NCI-H69 (cell line): ENCODE measurements at regions not wholly inside any gene's neighbourhood (a gene's known extent, or its start where the extent isn't known, plus 50 kb on each side); places are given as distances from the start of the nearest gene placed in this dataset.

Experiments used
- DNase-seq: peaks from one replicate; lab custom pipeline; 2025; lab: John Stamatoyannopoulos, UW

DNA sequence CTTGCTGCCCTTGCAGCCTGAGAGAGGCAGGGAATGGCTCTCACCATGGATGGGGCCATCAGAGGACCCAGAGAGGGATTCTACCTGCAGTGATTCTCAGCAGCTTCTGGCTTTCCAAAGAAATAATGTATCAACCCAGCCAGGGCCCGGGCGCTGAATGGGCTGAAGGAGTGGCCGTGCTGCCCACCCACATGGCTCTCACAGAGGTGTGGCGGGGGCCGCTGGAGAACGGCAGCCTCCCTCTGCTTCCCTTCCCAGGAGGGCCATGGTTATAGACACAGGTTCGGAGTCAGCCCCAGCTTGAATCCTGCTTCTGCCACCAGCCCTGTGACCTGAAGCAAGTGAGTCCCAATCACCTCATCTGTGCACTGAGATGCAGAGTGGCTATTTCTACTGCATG, 82.7 kb downstream of the THAP12 start:
- no peak for DNase-seq

DNA sequence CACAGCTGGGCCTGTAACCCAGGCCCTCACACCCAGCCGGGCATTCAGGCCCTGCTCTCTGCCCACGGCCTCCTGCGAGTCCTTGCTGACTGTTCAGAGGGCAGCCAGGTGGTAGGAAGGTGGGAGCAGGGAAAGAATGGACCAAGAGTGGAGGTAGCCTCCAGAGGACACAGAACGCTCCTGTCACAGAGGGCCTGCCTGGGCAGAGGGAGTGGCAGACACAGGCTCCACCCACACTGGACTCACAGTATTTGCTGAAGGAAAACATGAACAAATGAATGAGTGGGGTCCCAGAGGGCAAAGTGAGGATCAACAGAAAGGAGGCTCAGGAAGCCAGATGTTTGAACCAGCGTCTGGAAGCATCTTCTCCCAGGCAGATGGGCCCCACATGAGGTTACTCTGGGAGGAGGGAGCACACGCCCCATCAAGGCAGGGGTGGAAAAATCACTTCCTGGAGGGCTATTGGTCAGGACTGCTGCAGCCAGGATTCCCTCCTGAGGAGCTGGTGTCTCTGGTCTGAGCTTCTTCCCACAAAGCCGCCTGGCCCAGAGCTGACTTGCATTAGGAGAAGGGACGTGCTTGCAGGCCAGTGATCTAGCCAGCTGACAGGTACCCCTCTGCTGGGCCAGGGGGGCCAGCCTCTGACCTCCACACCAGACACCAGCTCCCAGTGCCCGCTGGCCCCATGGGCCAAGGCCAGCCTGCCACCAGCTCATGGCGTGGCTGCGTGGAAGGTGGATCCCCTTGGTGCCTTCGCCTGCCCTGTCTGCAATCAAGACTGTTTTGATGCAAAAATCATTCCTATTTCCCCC, 84.0 kb downstream of the THAP12 start:
- DNase-seq = peak; percentile 74

DNA sequence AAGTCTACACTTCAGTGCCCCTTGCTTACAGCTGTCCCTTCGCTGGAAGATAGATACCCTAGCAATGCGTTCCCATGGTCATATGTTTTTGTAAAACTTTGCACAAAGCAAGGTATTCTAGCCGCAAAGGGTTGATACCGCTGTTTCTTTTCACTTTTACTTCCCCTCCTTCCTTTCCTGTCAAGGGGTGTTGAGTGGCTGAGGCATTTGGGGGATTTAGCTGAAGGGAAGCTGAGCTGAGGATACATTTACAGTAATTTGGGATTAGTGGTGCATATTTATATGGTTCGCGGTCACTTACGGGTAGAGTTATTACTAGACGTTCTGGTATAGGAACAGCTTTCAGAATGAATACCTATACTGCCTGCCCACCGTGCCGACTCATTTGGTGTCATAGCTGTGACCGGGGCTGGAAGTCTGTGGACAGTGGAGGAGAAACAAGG, 86.9 kb upstream of the WNT11 start:
- DNase-seq = no peak

DNA sequence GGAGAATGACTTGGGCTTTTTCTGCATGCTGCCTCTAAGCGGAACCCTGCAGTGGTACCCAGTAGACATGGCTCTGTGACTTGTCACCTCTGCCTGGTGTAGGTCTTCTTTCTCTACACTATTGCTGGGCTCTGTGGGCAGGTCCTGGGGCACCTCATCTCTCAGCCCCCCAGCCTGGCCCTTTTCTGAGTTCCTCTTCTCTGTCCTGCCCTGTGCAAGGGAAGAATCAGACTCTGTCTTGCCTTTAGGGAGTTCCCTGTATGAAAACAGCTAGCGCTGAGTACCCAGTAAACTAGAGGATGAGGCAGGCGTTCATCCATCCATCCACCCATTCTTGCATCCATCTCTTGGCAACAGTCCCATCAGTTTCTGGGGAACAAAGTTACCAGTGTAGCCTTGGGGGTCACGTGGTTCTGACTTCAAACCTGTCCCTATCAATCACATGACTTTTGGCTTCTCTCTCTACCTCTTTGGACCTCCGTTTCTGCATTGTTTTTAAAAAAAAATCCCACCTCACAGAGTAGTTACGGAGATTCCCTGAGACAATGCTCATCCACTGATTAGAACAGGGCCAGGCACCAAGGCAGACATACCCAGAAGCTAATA, 86.4 kb upstream of the WNT11 start:
- no peak for DNase-seq

DNA sequence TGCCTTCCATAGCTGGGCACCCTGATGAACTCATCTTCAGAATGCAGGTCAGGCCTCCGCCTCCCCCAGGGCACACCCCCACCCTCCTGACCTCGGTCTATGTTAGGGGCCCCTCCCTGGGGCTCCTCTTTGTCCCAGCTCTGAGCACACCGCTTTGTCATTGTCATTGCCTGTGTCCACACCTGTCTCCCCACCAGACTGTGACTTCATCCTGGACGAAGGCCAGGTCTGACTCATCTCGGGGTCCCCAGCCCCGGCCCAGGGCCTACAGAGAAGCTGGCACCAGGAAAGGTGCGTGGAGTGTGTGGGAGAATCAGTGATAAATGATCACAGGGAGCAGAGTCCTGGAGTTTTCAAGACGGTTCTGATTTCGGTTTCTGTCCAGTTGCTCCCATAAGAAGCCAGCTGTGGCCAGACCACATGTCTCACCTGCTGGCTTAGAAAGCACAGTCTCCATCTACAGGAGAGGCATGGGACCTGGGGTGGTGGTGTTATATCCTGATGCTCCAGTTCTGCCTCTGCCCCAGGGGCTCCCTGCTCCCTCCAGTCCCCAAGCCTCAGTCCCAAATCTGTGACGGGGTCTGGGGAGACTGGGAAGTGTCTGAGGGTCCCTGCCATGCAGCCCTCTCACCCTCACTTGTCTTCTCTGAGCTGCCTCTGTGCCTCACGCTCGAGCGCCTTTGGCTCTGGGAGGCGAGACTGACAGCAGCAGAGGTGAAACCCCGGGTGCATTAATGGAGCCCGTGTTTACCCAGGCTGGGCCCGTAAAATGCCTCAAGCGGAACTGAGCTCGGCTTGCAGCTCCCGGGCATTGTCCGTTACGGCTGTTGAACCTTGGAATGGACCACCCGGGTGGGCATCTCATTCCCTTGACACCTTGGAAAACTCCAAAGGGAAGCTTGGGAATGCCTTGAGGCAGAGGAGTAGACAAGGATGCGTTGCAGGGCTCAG, 85.5 kb upstream of the WNT11 start:
- DNase-seq = peak; percentile 98

DNA sequence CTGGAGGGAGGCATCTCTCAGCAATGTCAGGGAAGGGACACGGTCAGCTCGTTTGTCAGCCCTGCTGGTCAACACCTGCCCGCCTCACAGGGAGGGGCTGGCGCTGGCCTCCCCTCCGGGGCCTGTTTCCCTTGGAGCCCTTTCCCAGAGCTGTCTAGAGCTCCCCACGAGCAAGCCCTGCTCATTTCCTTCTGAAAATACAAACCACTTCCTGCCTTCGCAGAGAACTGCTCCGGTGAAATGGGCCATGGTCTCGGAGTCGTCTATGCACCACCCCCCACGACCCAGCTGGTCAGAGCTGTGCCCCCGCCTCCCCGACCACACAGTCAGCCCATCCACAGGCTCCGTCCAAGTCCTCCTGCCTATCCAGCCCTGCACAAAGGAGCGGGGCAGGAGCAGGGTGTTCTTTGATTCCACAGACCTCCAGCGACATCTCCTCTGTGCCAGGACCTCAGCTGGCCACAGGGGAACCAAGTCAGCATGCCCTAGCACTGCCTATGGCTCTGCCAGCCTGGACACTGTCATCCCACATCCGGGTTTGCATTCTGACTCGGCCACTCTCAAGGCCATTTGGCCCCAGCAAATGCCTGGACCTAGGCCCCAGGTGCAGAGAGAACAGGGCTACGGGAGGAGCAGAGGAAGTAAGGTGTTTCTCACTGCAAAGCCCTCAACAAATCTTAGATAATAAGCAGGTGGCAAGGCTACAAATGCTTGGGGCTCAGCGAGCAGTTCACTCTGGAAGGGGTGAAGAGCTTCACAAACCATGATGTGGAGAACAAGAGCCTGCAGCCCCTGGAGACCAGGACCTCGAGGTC, 82.1 kb upstream of the WNT11 start:
- DNase-seq = peak; percentile 38

DNA sequence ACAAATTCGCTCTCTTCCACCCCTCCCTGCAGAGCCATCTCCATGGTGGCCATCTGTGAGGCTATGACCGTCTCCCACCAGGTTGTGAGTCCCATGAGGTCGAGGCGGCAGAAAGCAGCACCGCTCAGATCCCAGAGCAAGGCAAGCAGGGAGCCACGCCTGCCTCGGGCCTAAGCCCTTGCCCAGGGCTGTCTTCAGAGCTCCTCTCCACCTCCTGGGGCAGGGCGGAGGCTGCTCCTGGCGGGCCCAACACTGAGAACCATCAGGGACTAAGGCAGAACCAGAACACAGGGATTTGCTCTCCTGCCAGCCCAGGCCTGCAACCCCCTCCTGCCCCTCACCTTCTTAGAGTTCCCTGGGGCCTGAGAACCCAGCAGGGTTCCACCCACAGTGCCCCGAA, 80.9 kb upstream of the WNT11 start:
- no peak for DNase-seq

DNA sequence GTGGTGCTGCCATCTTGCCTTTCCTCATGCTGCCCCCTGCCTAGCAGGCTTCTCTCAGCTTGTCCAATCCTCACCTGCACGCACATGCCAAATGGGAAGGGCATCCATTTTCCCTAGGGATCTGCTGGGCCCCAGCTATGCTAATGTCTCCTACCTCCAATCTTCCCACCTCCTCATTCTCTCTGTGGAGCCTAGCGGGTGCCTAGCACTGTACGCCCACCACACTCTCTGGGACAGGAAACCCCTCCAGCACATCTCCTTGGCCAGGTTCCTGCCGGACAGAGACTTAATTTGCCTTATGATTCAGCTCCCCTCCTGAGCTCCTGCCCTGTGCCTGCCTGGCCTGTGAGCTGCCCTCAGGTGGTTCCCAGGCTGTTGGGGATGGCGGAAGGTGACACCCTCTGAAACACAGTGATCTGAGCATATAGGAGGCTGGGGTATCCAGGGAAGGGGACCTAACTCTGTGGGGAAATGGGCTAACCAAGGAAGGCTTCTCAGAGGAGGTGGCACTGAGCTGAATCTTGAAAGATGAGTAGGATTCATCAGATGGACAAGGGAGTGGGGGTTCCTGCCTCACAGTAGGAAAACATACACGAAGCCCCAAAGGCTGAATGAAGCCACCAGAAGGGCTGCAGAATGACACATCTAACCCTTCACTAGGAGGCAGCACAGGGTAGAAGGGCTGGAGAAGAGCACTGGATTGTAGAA, 79.2 kb upstream of the WNT11 start:
- DNase-seq = peak; percentile 52

DNA sequence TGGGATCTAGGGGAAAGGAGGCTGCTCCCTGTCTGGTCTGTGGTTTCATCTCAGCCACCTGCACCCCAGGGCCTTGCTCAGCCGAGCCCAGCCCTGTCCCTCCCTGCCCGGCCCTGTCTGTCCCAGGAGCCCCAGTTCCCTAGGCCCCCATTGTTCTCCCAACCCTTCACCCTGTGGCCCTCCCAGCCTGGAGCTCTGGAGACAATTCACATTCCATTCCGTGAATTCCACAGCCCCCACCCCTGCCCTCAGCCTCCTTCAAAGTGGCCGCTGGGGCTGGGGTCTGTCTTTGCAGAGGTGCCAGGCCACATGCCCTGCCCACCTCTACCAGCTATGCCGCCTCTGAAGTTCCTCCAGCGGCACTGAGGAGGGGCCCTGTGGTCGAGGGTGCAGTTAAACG, 77.9 kb upstream of the WNT11 start:
- no peak for DNase-seq

DNA sequence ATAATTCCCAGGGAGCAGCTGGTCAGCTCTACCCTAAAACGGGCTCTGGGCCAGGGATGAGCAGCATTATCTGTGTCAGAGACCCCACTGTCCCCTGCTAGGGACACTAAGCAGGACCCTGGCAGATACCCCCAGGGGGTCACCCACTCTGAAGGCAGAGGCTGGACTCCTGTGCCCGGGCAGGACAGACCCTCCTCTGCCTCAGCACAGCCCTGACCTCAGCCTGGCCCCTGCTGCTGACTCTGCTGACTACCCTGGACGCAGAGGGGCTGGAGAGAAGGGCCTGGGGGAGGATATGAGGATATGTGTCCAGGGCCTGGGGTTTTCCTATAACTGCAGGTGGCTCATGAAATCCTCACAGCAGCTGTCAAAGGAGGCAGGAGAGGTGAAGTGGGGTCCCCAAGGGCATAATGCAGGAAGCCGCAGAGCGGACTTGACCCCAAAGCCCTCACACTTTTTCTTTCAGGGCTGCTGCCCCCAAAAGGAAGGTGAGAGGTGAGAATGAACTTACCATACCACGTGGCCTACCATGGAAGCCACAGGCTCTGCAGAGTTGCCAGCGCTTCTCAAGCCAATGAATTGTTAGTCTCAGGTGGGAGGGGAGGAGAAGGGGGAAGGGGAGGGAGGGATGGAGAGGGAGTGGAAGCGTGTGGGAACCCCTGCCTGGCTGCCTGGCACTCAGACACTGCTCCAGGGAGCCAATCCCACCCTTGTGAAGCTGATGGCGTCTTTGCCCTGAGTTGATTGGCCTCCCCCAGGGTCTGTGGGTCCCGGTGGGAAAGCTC, 76.7 kb upstream of the WNT11 start:
- DNase-seq = peak; percentile 56

DNA sequence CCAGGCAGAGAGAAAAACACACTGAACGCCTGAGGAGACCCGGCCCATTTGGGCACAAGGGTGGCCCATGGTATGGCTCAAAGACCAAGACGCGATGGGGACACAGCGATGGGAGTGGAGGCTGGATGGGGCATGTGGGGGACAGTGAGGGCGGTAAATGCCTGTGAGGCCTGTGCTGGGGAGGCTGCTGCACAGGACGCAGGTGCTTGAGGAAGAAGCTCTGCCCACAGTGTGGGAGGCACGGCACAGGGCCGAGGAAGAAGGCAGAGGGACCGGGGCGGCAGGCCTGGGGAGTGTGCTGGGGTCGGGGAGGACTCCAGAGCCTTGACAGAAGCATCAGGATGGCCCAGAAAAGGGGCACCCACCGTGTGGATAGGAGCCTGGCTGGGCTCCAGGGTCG, 75.9 kb upstream of the WNT11 start:
- no peak for DNase-seq

DNA sequence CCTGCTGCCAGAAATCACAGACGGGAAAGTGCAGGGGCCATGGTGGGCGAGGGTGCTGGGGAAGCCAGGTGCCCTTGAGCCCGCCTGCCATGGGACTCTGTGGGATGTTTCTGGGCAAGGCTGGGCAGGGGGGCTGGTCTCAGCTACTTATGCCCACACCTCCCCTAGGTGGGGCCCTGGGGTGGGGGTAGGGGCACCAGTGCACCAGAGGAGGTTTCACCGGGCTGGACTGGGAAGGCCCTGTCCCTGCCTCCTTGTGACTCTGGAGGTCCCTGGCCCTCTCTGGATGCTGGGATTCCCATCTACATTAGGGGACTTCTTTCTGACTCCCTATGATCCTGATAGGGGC, 75.2 kb upstream of the WNT11 start:
- no peak for DNase-seq

DNA sequence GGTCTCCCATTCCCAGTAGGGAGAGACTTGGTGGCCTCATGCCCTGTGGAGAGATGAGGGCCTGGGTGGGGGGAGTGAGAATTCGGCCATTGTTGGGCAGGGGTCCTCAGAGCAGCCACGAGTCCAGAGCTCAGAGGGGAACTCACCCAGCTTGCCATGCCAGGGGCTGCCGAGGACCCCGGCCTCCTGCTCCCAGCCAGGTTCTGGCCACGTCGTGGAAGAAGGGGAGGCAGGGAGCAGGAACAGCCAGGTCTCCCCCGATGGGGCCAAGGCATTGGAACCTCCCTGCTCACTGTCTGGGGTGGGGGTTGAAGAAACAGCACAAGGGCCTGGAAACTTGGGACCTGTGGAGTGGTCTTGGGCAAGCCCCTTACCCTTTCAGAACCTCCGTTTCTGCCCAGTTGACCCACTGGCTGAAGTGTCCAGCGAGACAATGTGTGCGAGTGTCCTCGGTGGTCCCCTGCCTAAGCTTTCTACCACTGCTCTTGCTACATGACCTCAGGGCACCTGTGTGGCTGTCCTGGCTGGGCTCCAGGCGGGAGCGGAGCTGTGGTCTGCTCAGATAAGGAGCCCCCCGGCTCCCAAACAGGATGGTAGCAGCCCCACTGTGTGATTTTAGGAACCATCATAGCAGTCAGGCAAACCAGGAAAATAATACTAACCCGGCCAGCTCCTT, 74.7 kb upstream of the WNT11 start:
- no peak for DNase-seq

DNA sequence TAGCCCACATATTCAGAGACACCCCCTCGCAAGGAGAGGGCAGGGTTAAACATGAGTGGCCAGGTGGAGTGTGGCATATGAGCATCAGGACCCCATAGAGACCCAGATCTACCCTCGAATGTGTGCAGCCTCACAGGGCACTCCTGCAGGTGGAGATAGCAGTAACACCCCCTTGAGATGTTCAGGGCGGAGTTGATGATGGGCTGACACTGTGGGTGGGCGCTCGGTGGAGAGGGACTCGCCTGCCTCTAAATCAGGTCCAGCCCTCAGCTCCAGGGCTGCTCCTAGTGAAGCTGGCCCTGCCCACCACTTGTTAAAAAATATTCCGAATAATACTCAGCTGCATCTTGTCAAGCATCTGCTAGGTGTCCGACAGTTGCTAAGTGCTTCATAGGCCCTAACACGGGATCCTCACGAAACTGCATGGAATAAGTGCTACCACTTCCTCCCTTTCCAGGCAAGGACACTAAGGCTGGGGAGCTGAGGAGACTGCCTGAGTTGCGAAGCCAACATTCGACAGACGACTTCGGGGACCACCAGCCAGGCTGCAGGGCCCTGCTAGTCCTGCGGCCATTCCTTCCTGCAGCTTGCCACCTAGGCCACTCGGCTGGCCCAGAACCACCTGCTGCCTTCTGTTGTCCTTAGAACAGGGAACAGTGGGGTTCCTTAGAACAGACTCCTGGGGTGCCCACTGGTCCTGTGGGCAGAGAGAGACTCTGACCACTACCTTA, 74.0 kb upstream of the WNT11 start:
- peak; percentile 58 for DNase-seq

DNA sequence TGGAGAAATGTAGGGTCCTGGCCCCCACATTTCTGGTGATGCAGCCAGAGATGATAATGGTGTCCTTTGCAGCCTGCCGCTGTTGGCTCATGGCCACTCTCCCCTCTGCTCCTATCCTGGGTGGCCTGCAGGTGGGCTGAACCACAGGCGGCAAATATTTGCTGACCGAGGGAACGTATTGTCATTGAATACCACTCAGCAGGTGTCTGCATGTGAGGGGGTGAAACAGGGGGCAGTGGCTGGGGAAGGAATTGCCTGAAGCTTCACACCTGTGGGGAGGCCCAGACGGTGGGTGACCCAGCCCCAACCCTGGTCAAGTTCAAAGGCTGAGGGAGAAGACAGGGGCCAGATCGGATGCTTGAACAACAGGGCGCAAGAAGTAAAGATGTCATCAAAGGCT, 73.3 kb upstream of the WNT11 start:
- DNase-seq = peak; percentile 93

DNA sequence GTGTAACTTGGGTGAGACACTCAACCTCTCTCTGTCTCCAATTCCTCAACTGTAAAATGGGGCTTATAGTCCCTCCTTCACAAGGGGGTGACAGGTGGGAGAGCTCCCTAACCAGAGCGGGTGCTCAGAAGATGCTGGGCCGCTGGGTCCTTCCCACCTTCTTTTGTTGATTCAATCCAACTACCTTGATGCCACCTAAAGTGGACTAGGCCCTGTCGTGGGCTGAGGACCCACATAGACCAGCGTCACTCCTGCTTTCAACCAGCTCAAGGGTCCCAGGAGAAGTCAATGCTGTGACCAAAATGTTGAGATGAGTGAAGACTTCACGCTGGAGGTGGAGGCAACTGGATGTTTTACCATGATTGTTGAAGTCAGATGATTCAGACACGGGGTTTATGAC, 72.7 kb upstream of the WNT11 start:
- no peak for DNase-seq

DNA sequence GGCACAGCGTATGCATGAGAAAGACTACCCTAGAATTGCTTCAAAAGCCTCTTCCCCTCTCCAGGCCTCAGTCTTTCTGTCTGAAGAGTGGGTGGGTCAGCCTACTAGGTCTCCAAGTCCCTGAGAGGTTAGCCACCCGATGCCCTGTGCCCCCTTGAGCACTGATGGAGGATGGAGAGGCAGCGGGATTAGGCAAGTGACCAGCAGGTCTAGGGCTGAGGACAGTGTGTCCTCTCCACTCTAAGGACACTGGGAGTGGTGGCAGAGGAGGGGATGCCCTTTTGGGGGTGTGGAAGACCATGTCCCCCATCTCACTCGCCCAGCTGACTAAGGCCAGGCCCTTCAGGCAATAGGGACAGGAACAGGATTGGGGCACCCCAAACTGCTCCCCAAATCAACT, 72.2 kb upstream of the WNT11 start:
- no peak for DNase-seq

DNA sequence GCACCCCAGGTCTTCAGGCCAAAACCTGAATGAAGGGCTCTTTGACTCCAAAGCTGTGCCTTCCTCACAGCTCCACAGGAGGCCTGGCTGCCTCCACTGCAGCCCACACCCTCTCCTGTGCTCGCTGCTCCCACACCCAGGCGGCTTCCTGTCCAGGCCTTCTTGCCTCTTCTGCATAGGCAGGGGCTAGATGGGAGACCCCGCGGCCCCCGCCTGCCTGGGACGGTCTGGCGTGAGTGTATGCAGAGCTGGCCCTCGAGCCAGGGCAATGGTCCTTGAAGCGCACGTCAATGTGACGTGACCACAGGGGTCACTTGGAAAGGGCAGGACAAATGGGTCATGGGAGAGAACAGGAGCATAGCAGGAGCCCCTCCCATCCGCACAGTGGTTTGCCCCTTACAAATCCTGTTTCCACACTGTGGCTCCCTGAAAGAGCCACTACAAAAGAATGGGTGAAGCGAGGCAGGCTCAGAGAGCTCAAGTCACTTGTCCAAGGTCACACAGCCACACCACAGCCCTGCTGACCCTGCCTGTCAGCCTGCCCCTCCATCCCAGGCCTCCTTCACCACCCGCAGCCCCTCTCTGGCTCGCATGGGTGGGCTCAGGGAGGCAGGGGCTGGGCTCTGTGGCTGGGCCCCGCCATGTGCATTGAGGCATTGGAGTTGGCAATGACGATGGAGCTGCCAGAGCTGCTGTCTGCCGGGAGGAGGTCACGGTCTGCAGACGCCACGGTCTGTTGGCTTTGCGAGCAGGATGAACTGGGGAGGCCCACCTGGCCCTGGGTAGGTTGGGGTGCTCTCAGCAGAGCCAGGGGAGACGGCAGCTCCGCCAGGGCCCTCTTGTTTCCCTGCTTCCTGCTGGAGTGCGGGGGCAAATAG, 71.2 kb upstream of the WNT11 start:
- peak; percentile 57 for DNase-seq
